IPS-20b (cell line): ENCODE measurements at regions not wholly inside any gene's neighbourhood (a gene's known extent, or its start where the extent isn't known, plus 50 kb on each side); places are given as distances from the start of the nearest gene placed in this dataset.
"Not testable (repeated sequence)": the region's sequence is repeated elsewhere in the genome, so short reads cannot be mapped to it uniquely, and the experiment has no call there.

Source experiments
- H3K27ac ChIP-seq: one replicate; pipeline ENCODE4 v1.5.1; 2013; ENCODE audit warnings: low read length
- H3K27me3 ChIP-seq: 2 replicates; pipeline ENCODE4 v1.6.1; 2013; ENCODE audit warnings: mild to moderate bottlenecking, low read length, inconsistent platforms; ENCODE audit not compliant: insufficient read depth
- H3K36me3 ChIP-seq: 2 replicates; pipeline ENCODE4 v1.6.1; 2013; ENCODE audit warnings: low read depth, mild to moderate bottlenecking, inconsistent platforms, low read length, moderate library complexity; ENCODE audit not compliant: insufficient read depth
- H3K4me1 ChIP-seq: 2 replicates; pipeline ENCODE4 v1.6.1; 2013; ENCODE audit warnings: mild to moderate bottlenecking, control low read depth, inconsistent platforms, low read length, moderate library complexity; ENCODE audit not compliant: insufficient read depth
- H3K4me3 ChIP-seq: 2 replicates; pipeline ENCODE4 v1.5.1; 2013; ENCODE audit warnings: mild to moderate bottlenecking, low read length, inconsistent platforms
- H3K9ac ChIP-seq: 2 replicates; pipeline ENCODE4 v1.6.1; 2013; ENCODE audit warnings: low read depth, mild to moderate bottlenecking, inconsistent platforms, low read length, moderate library complexity
- H3K9me3 ChIP-seq: 2 replicates; pipeline ENCODE4 v1.6.1; 2013; ENCODE audit warnings: mild to moderate bottlenecking, low read depth, low read length, inconsistent platforms; ENCODE audit not compliant: insufficient read depth

DNA sequence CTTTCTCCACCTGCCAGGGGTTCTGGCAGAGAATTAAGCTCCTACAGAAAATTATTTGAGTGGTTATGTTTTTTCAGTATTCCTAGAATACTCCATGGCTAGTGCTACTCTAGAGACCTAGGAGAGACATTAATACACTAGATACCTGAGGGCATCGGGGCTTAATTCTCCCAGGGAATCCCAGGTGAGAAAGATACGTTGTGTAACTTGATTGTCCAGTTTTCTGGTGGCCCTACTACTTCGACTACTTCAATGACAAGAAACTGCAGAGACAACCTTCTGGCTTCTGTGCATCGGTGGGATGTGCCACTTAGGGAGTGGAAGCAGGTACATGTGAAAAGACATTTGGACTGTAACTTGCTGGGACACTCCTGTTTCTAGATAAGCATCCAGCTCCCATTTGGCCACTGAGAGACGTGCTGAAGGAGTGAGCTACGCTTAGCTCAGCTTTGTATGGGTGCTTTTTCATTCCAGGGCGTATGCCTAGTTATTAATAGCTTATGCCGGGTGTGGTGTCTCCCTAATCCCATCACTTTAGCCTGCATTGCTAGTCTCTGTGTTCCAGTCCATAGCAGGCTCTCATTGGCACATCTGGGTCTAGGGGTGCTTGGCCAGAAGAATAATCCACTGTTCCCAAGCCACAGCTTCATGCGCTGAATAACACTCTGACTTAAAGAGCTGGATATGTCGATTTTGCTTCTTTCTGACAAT lies 300.7 kb downstream of the SIPA1L2 start:
- no peak overlapping the region for H3K4me3 ChIP-seq
- H3K27ac ChIP-seq = no peak overlapping the region
- H3K9ac ChIP-seq = no peak overlapping the region
- no peaks in the 10 kb centered on the region for H3K27me3 ChIP-seq
- H3K4me1 ChIP-seq = no peaks in the 10 kb centered on the region
- H3K9me3 ChIP-seq = peaks cover 9% of the 10 kb centered on the region
- no peaks in the 10 kb centered on the region for H3K36me3 ChIP-seq

- H3K9ac ChIP-seq = no peak overlapping the region
- no peaks in the 10 kb centered on the region for H3K27me3 ChIP-seq
- H3K4me1 ChIP-seq = no peaks in the 10 kb centered on the region
- no peak overlapping the region for H3K4me3 ChIP-seq
- H3K27ac ChIP-seq = no peak overlapping the region
- peaks cover 9% of the 10 kb centered on the region for H3K9me3 ChIP-seq
- no peaks in the 10 kb centered on the region for H3K36me3 ChIP-seq
These were observed 301.3 kb downstream of the SIPA1L2 start for GRCh38 chr1:232328486-232329102.

DNA sequence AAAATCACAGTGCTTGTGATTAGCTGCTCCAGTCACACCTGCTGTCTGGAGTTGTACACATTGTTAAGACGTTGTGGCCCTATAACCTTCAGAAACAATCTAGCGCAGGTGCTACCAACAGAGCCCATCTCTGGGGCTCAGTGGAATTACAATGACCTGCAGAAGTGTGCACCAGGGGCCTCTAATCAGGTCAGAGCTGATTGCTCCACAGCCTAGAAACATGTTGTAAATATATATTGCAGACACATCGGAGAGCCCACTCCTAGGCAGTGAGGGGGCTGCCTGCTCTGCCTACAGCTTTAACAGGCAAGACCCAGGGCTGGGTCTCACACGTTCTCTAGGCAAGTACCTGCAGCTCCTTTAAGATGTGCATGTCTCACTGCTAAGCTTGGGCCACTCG lies 302.0 kb downstream of the SIPA1L2 start:
- H3K9ac ChIP-seq = no peak overlapping the region

GRCh38 chr1:232327269-232327668 lies 302.7 kb downstream of the SIPA1L2 start:
- Histone ChIP-seq H3K9me3 (peaks cover 9% of the 10 kb centered on the region), H3K36me3 (no peaks in the 10 kb centered on the region), H3K27ac (no peak overlapping the region), H3K4me1 (no peaks in the 10 kb centered on the region), H3K27me3 (no peaks in the 10 kb centered on the region), H3K9ac (no peak overlapping the region), H3K4me3 (no peak overlapping the region)

More for the DNA sequence above, 302.0 kb downstream of the SIPA1L2 start:
- Histone ChIP-seq H3K27me3 (no peaks in the 10 kb centered on the region), H3K4me3 (no peak overlapping the region), H3K4me1 (no peaks in the 10 kb centered on the region), H3K36me3 (no peaks in the 10 kb centered on the region), H3K9me3 (peaks cover 9% of the 10 kb centered on the region), H3K27ac (no peak overlapping the region)

DNA sequence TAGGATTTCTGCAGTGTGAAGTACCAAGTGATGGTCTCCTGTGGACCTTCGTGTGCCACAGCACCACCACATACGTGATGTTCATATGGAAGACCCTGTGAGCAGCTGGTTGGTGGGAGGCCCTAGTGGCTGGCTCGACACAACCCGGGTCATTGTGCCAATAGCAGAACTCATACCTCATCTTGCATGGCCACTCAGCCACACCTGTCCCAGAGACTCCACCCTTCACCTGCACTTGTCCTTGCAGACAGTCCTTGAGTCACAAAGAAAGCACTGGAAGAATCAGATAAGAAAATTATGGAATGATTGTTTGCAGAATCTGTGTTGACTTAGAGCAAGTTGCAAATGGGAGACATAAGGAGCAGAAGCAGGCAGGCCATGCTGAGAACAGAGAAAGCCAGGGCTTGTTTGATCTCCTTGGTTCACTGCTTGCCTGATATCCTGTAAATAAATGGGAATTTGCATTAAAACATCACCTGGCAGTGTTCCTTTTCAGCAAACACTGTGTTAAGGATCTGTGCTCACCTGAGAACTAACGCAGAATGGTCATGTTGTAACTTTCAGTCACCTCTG lies 307.7 kb downstream of the SIPA1L2 start:
- peaks cover 5% of the 10 kb centered on the region for H3K4me1 ChIP-seq
- H3K36me3 ChIP-seq = no peaks in the 10 kb centered on the region
- peaks cover 5% of the 10 kb centered on the region; the same call in 1 of the 2 replicates for H3K9me3 ChIP-seq
- H3K9ac ChIP-seq = no peak overlapping the region
- no peak overlapping the region for H3K27ac ChIP-seq
- H3K4me3 ChIP-seq = no peak overlapping the region
- H3K27me3 ChIP-seq = no peaks in the 10 kb centered on the region

GRCh38 chr1:232319518-232320210 lies 310.3 kb downstream of the SIPA1L2 start:
- Histone ChIP-seq H3K9ac (no peak overlapping the region), H3K36me3 (no peaks in the 10 kb centered on the region), H3K27me3 (no peaks in the 10 kb centered on the region), H3K9me3 (peaks cover 5% of the 10 kb centered on the region; the same call in 1 of the 2 replicates), H3K27ac (no peak overlapping the region), H3K4me3 (no peak overlapping the region), H3K4me1 (peaks cover 5% of the 10 kb centered on the region)

DNA sequence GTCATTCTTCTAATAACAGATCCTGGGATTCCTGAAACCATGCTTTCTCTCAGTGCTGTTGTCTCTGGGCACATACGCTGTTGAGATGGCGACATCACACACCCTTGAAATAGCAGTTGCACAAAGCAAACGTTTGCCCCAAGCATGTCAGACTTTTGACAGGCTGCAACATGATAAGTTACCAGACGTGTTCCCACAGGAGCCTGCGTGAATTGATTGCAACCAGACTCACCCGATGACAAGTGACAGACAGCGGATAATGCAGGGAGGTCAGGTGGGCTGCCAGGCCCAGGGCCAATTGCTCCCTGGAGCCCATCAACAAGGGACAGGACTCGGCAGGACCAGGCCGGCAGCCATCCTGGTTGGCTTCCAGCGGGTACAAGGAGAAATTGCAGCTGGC lies 310.9 kb downstream of the SIPA1L2 start:
- Histone ChIP-seq H3K4me3 (no peak overlapping the region), H3K9me3 (peaks cover 5% of the 10 kb centered on the region; the same call in 1 of the 2 replicates), H3K36me3 (no peaks in the 10 kb centered on the region), H3K27me3 (no peaks in the 10 kb centered on the region), H3K4me1 (peaks cover 5% of the 10 kb centered on the region), H3K27ac (no peak overlapping the region), H3K9ac (no peak overlapping the region)

GRCh38 chr1:232318143-232318542 lies 311.8 kb downstream of the SIPA1L2 start:
- peaks cover 5% of the 10 kb centered on the region for H3K4me1 ChIP-seq
- H3K9ac ChIP-seq = no peak overlapping the region
- peaks cover 9% of the 10 kb centered on the region for H3K9me3 ChIP-seq
- H3K27ac ChIP-seq = no peak overlapping the region
- H3K27me3 ChIP-seq = no peaks in the 10 kb centered on the region
- no peak overlapping the region for H3K4me3 ChIP-seq
- no peaks in the 10 kb centered on the region for H3K36me3 ChIP-seq

DNA sequence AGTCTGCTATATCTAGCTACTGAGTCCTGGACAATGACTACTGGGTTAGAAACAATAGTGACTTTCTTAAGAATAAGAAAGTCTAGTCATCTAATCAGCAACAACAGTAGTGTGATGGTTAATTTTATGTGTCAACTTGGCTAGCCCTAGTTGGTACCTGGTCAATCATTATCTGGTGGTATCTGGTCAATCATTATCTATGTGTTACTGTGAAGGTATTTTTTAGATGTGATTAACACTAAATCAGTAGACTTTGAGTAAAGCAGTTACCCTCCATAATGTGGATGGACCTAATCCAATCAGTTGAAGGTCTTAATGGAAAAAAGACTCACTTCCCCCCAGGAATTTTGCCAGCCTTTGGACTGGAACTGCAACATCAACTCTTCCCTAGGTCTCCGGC lies 312.6 kb downstream of the SIPA1L2 start:
- Histone ChIP-seq H3K27ac (no peak overlapping the region), H3K4me1 (peaks cover 5% of the 10 kb centered on the region), H3K27me3 (no peaks in the 10 kb centered on the region), H3K4me3 (no peak overlapping the region), H3K9me3 (peaks cover 11% of the 10 kb centered on the region), H3K9ac (no peak overlapping the region), H3K36me3 (no peaks in the 10 kb centered on the region)

- Histone ChIP-seq H3K9ac (no peak overlapping the region), H3K27me3 (no peaks in the 10 kb centered on the region), H3K4me3 (no peak overlapping the region), H3K4me1 (peaks cover 5% of the 10 kb centered on the region), H3K9me3 (peaks cover 11% of the 10 kb centered on the region), H3K27ac (no peak overlapping the region), H3K36me3 (no peaks in the 10 kb centered on the region)
These were observed 313.1 kb downstream of the SIPA1L2 start for GRCh38 chr1:232316864-232317263.

DNA sequence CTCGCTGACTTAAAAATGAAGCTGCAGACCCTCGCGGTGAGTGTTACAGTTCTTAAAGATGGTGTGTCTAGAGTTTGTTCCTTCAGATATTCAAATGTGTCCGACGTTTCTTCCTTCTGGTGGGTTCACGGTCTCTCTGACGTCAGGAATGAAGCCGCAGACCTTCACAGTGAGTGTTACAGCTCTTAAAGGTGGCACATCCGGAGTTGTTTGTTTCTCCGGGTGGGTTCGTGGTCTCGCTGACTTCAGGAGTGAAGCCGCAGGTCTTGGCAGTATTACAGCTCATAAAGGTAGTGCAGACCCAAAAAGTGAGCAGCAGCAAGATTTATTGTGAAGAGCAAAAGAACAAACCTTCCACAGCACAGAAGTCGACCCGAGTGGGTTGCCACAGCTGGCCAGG lies 316.1 kb downstream of the SIPA1L2 start:
- H3K4me3 ChIP-seq, H3K36me3 ChIP-seq, H3K27ac ChIP-seq, H3K9ac ChIP-seq, H3K4me1 ChIP-seq, H3K27me3 ChIP-seq: not testable (repeated sequence)
- peaks cover 11% of the 10 kb centered on the region for H3K9me3 ChIP-seq
